ENCODE measurements at regions not wholly inside any gene's neighbourhood (a gene's known extent, or its start where the extent isn't known, plus 50 kb on each side); places are given as distances from the start of the nearest gene placed in this dataset.
"Not testable (repeated sequence)": the region's sequence is repeated elsewhere in the genome, so short reads cannot be mapped to it uniquely, and the experiment has no call there.

GRCh38 chr6:85212794-85213193, 237.1 kb upstream of the NT5E start:
- TF ChIP-seq, protein P1, sequence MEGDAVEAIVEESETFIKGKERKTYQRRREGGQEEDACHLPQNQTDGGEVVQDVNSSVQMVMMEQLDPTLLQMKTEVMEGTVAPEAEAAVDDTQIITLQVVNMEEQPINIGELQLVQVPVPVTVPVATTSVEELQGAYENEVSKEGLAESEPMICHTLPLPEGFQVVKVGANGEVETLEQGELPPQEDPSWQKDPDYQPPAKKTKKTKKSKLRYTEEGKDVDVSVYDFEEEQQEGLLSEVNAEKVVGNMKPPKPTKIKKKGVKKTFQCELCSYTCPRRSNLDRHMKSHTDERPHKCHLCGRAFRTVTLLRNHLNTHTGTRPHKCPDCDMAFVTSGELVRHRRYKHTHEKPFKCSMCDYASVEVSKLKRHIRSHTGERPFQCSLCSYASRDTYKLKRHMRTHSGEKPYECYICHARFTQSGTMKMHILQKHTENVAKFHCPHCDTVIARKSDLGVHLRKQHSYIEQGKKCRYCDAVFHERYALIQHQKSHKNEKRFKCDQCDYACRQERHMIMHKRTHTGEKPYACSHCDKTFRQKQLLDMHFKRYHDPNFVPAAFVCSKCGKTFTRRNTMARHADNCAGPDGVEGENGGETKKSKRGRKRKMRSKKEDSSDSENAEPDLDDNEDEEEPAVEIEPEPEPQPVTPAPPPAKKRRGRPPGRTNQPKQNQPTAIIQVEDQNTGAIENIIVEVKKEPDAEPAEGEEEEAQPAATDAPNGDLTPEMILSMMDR (IDR thresholded peaks at IDR 0.05; ENCODE audit: low read length), result not testable (repeated sequence)
- TF ChIP-seq EZH2 (IDR thresholded peaks at IDR 0.05; ENCODE audit: borderline replicate concordance, low read length), result not testable (repeated sequence)
